ENCODE measurements at regions not wholly inside any gene's neighbourhood (a gene's known extent, or its start where the extent isn't known, plus 50 kb on each side); places are given as distances from the start of the nearest gene placed in this dataset.
A peak's percentile ranks its signal among the peaks of the same experiment; 100 is the strongest.

GRCh38 chr9:13729955-13730354 lies 450.5 kb upstream of the MPDZ start:
- no peaks in the 10 kb centered on the region for H4K20me1 ChIP-seq (ENCODE audit: insufficient read depth, low read length)
- peaks cover 39% of the 10 kb centered on the region for H3K27me3 ChIP-seq (ENCODE audit: insufficient read depth, low read length)
- H2AFZ ChIP-seq (ENCODE audit: low read length), result no peak overlapping the region
- TF ChIP-seq, protein P1, sequence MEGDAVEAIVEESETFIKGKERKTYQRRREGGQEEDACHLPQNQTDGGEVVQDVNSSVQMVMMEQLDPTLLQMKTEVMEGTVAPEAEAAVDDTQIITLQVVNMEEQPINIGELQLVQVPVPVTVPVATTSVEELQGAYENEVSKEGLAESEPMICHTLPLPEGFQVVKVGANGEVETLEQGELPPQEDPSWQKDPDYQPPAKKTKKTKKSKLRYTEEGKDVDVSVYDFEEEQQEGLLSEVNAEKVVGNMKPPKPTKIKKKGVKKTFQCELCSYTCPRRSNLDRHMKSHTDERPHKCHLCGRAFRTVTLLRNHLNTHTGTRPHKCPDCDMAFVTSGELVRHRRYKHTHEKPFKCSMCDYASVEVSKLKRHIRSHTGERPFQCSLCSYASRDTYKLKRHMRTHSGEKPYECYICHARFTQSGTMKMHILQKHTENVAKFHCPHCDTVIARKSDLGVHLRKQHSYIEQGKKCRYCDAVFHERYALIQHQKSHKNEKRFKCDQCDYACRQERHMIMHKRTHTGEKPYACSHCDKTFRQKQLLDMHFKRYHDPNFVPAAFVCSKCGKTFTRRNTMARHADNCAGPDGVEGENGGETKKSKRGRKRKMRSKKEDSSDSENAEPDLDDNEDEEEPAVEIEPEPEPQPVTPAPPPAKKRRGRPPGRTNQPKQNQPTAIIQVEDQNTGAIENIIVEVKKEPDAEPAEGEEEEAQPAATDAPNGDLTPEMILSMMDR (IDR thresholded peaks at IDR 0.05; ENCODE audit: extremely low read depth, low read depth, low read length), result no peak
- H3K27ac ChIP-seq (ENCODE audit: low read depth, low read length), result no peak overlapping the region
- no peak overlapping the region for H3K4me2 ChIP-seq (ENCODE audit: insufficient read depth, low read length)
- DNase-seq (ENCODE audit: insufficient read length, low spot score, missing footprints), result no peak
- H3K9me3 ChIP-seq (ENCODE audit: low read depth, low read length), result no peaks in the 10 kb centered on the region
- no peaks in the 10 kb centered on the region for H3K36me3 ChIP-seq (ENCODE audit: insufficient read depth, low read length)
- H3K4me3 ChIP-seq (ENCODE audit: insufficient read depth, low read length), result no peak overlapping the region
- H3K79me2 ChIP-seq (ENCODE audit: insufficient read depth, low read length), result no peaks in the 10 kb centered on the region
- H3K4me1 ChIP-seq (ENCODE audit: insufficient read depth, low read length), result no peaks in the 10 kb centered on the region

DNA sequence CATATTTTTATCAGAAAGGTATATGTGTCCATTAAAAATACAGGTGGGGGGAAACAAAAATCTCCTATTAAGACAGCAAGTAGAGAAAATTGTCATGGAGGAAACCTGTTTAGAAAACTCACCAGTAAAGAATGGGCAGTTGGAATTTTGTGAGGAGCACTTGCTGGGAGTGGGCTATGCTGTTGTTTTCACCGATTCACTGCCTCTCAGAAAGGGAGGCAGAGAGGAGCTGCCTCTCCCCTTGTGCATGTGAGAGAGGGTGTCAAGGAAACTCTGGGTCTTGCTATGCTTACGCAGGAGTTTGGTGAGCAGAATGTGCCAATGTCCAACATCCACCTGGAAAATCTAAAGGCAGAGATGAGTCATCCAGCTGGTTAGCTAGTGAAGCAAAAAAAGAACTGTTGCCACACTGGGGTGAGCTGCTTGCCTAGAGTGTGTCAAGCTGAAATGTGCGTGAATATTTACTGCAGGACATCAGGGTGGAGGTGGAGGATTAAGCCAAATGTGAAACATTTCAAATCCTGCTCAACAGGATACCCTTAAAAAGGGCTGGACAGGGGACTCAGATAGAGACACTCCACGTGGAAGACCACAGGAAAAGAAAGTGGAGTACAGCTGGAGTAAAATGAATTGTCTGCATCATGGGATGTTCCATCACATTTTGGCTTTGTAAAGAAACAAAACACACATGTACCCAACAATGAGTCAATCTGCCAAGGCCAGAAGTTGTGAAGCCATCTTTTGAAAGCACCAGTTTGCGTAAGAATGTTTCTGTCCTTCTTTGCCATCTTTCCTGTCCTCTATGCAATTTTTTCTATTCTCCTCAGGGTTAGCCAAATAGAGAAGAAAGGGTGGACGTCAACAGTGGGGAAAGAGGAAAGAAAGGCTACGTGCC lies 449.7 kb upstream of the MPDZ start:
- Histone ChIP-seq H2AFZ (ENCODE audit: low read length) (no peak overlapping the region), H3K9me3 (ENCODE audit: low read depth, low read length) (no peaks in the 10 kb centered on the region), H3K27me3 (ENCODE audit: insufficient read depth, low read length) (peaks cover 35% of the 10 kb centered on the region), H3K36me3 (ENCODE audit: insufficient read depth, low read length) (no peaks in the 10 kb centered on the region), H3K4me3 (ENCODE audit: insufficient read depth, low read length) (no peak overlapping the region), H4K20me1 (ENCODE audit: insufficient read depth, low read length) (no peaks in the 10 kb centered on the region), H3K4me2 (ENCODE audit: insufficient read depth, low read length) (no peak overlapping the region), H3K79me2 (ENCODE audit: insufficient read depth, low read length) (no peaks in the 10 kb centered on the region), H3K27ac (ENCODE audit: low read depth, low read length) (no peak overlapping the region), H3K4me1 (ENCODE audit: insufficient read depth, low read length) (no peaks in the 10 kb centered on the region)
- TF ChIP-seq, protein P1 (IDR thresholded peaks at IDR 0.05; ENCODE audit: extremely low read depth, low read depth, low read length), result no peak
- DNase-seq (ENCODE audit: insufficient read length, low spot score, missing footprints), result peak; percentile 62

DNA sequence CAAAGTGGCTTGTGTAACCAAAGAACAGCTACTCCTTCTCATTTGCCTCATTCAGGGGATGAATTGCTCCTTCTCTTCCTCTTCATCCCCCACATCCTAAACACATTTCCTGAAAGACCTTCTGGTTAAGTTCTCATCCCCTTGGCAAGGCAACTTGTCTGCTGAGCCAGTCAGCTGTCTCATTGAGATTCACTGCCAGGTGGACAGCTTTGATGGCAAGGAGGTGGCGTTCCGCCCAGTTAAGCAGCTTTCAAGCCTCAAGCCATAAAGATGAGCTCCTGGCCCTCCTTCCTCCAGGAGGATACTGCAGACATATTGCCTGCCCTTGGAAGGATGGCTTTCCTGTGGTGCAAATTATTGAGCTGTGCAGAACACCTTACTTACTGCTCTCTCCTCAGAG lies 448.6 kb upstream of the MPDZ start:
- Histone ChIP-seq H3K4me3 (ENCODE audit: insufficient read depth, low read length) (no peak overlapping the region), H2AFZ (ENCODE audit: low read length) (no peak overlapping the region), H3K79me2 (ENCODE audit: insufficient read depth, low read length) (no peaks in the 10 kb centered on the region), H3K4me2 (ENCODE audit: insufficient read depth, low read length) (no peak overlapping the region), H3K27ac (ENCODE audit: low read depth, low read length) (no peak overlapping the region), H3K36me3 (ENCODE audit: insufficient read depth, low read length) (no peaks in the 10 kb centered on the region), H3K4me1 (ENCODE audit: insufficient read depth, low read length) (no peaks in the 10 kb centered on the region), H3K27me3 (ENCODE audit: insufficient read depth, low read length) (peaks cover 31% of the 10 kb centered on the region), H3K9me3 (ENCODE audit: low read depth, low read length) (no peaks in the 10 kb centered on the region), H4K20me1 (ENCODE audit: insufficient read depth, low read length) (no peaks in the 10 kb centered on the region)
- DNase-seq (ENCODE audit: insufficient read length, low spot score, missing footprints), result no peak
- TF ChIP-seq, protein P1 (IDR thresholded peaks at IDR 0.05; ENCODE audit: extremely low read depth, low read depth, low read length), result no peak

DNA sequence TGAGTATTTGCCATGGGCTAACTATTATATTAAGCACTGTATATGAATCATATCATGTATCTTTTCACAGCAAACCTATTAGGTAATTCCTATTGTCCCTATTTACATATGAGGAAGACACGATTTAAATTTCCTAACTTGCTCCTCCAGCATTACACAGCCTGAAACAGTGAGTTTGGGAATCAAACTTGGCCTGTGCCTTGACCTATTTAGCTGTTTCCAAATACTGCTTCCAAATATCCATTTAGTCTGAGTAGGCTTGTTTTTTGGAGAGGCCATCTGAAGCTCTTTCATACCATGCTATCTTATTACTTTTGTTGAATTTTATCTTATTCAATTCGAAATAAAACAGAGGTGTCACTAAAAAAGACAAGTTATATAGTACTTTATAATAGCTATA lies 447.3 kb upstream of the MPDZ start:
- H3K4me2 ChIP-seq (ENCODE audit: insufficient read depth, low read length), result no peak overlapping the region
- DNase-seq (ENCODE audit: insufficient read length, low spot score, missing footprints), result no peak
- H3K4me3 ChIP-seq (ENCODE audit: insufficient read depth, low read length), result no peak overlapping the region
- H2AFZ ChIP-seq (ENCODE audit: low read length), result no peak overlapping the region
- TF ChIP-seq, protein P1 (IDR thresholded peaks at IDR 0.05; ENCODE audit: extremely low read depth, low read depth, low read length), result no peak
- H3K9me3 ChIP-seq (ENCODE audit: low read depth, low read length), result no peaks in the 10 kb centered on the region
- no peaks in the 10 kb centered on the region for H3K36me3 ChIP-seq (ENCODE audit: insufficient read depth, low read length)
- H3K27ac ChIP-seq (ENCODE audit: low read depth, low read length), result no peak overlapping the region
- no peaks in the 10 kb centered on the region for H3K4me1 ChIP-seq (ENCODE audit: insufficient read depth, low read length)
- H3K27me3 ChIP-seq (ENCODE audit: insufficient read depth, low read length), result peaks cover 31% of the 10 kb centered on the region
- H4K20me1 ChIP-seq (ENCODE audit: insufficient read depth, low read length), result no peaks in the 10 kb centered on the region
- no peaks in the 10 kb centered on the region for H3K79me2 ChIP-seq (ENCODE audit: insufficient read depth, low read length)

Measured in osteoblast (primary cell).